Chondrocyte (in vitro differentiated cells): ENCODE measurements at regions not wholly inside any gene's neighbourhood (a gene's known extent, or its start where the extent isn't known, plus 50 kb on each side); places are given as distances from the start of the nearest gene placed in this dataset.

Source experiments
- DNase-seq: peaks from one replicate; pipeline ENCODE4 v3.0.0; 2021; ENCODE audit warnings: mixed read lengths, low spot score
- H3K27ac Mint-ChIP-seq: one replicate; pipeline ENCODE4 v1.8.0; 2021; ENCODE audit warnings: mild to moderate bottlenecking, moderate library complexity, mixed read lengths; ENCODE audit not compliant: unreplicated experiment
- H3K27me3 Mint-ChIP-seq: 2 replicates; pipeline ENCODE4 v1.8.0; 2021; ENCODE audit warnings: low read depth, mixed read lengths
- H3K36me3 Mint-ChIP-seq: 2 replicates; pipeline ENCODE4 v1.8.0; 2021; ENCODE audit warnings: low read depth, mixed read lengths
- H3K4me1 Mint-ChIP-seq: 2 replicates; pipeline ENCODE4 v1.8.0; 2021; ENCODE audit warnings: low read depth, mild to moderate bottlenecking, mixed read lengths
- H3K4me3 Mint-ChIP-seq: one replicate; pipeline ENCODE4 v1.8.0; 2021; ENCODE audit warnings: mild to moderate bottlenecking, moderate library complexity, mixed read lengths; ENCODE audit not compliant: unreplicated experiment
- H3K9me3 Mint-ChIP-seq: 2 replicates; pipeline ENCODE4 v1.8.0; 2021; ENCODE audit warnings: low read depth, mixed read lengths
- TF ChIP-seq, protein P1 (sequence below): fragments of 200-600 bp; sonication (generic); IDR thresholded peaks from 2 replicates; pipeline ENCODE4 v1.5.0; 2021; ENCODE audit warnings: antibody characterized with exemption, mild to moderate bottlenecking, moderate library complexity

DNA sequence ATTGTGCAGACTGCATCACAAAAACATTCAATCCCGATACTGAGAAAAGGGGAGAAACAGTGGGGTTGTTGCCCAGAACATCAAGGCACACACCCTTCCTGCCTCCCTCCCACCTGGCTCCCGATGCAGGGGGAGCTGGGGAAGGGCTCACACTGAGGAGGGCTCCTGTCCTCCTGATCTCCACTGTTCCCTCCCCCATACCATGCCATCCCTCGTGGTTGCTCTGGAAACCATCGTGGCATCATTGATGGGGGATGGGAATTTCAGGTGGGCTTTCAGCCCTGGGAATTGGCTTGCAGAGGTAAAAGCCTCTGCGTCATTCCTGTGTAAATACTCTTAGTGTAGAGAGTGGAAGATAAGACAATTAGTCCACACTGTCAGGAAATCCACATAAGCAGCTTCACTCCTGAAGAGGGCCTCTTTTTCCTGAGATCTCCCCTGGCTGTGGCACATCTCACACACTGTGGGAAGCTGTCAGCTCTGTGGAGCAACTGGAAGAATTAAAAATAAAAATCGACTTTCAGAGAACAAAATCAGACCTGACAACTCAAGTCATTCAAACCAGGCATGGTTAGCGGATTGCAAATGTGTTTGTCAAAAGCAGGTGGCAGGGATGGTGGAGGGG, 176.0 kb downstream of the CHST1 start:
- Mint-ChIP-seq H3K4me1 (no peaks in the 10 kb centered on the region), H3K36me3 (no peaks in the 10 kb centered on the region), H3K27me3 (peaks cover 62% of the 10 kb centered on the region), H3K27ac (no peak overlapping the region), H3K4me3 (no peak overlapping the region), H3K9me3 (peaks cover 13% of the 10 kb centered on the region)
- no peak for DNase-seq
- TF ChIP-seq, protein P1, sequence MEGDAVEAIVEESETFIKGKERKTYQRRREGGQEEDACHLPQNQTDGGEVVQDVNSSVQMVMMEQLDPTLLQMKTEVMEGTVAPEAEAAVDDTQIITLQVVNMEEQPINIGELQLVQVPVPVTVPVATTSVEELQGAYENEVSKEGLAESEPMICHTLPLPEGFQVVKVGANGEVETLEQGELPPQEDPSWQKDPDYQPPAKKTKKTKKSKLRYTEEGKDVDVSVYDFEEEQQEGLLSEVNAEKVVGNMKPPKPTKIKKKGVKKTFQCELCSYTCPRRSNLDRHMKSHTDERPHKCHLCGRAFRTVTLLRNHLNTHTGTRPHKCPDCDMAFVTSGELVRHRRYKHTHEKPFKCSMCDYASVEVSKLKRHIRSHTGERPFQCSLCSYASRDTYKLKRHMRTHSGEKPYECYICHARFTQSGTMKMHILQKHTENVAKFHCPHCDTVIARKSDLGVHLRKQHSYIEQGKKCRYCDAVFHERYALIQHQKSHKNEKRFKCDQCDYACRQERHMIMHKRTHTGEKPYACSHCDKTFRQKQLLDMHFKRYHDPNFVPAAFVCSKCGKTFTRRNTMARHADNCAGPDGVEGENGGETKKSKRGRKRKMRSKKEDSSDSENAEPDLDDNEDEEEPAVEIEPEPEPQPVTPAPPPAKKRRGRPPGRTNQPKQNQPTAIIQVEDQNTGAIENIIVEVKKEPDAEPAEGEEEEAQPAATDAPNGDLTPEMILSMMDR = no peak

DNA sequence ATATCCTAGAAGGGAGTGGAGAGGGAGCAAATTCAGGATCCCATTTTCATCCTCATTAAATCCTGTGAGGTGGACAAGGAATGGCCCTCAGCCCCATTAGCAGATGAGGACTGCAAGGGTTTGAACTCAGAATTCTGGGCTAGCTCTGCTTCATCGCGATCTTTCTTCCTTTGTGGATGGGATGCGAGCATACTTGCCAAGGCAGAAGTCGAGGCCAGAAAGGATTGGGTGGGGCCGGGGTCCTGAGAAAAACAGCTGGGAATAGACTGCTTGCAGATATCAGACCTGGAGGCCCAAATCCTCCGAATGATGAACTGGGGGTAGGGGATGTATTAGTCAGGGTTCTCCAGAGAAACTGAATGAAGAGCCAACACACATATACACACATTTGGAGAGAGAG, 179.0 kb downstream of the CHST1 start:
- no peak overlapping the region for H3K4me3 Mint-ChIP-seq
- H3K4me1 Mint-ChIP-seq = no peaks in the 10 kb centered on the region
- no peaks in the 10 kb centered on the region for H3K9me3 Mint-ChIP-seq
- H3K36me3 Mint-ChIP-seq = no peaks in the 10 kb centered on the region
- peaks cover 54% of the 10 kb centered on the region for H3K27me3 Mint-ChIP-seq
- no peak for DNase-seq
- TF ChIP-seq, protein P1 = no peak
- no peak overlapping the region for H3K27ac Mint-ChIP-seq

- Mint-ChIP-seq H3K27me3 (peaks cover 55% of the 10 kb centered on the region), H3K4me1 (no peaks in the 10 kb centered on the region), H3K27ac (no peak overlapping the region), H3K36me3 (no peaks in the 10 kb centered on the region), H3K9me3 (no peaks in the 10 kb centered on the region), H3K4me3 (no peak overlapping the region)
- DNase-seq = no peak
- TF ChIP-seq, protein P1 = peak; percentile 10
Measured at GRCh38 chr11:45485070-45485707, 180.2 kb downstream of the CHST1 start.

GRCh38 chr11:45484326-45484883, 181.0 kb downstream of the CHST1 start:
- Mint-ChIP-seq H3K4me1 (no peaks in the 10 kb centered on the region), H3K36me3 (no peaks in the 10 kb centered on the region), H3K9me3 (no peaks in the 10 kb centered on the region), H3K27ac (no peak overlapping the region), H3K27me3 (peaks cover 57% of the 10 kb centered on the region), H3K4me3 (no peak overlapping the region)
- TF ChIP-seq, protein P1 = no peak
- no peak for DNase-seq

GRCh38 chr11:45483416-45483815, 182.0 kb downstream of the CHST1 start:
- Mint-ChIP-seq H3K36me3 (no peaks in the 10 kb centered on the region), H3K27me3 (peaks cover 56% of the 10 kb centered on the region)

More at GRCh38 chr11:45483416-45483815, 182.0 kb downstream of the CHST1 start:
- TF ChIP-seq, protein P1 = no peak
- H3K4me3 Mint-ChIP-seq = no peak overlapping the region
- no peaks in the 10 kb centered on the region for H3K4me1 Mint-ChIP-seq
- no peaks in the 10 kb centered on the region for H3K9me3 Mint-ChIP-seq
- H3K27ac Mint-ChIP-seq = no peak overlapping the region
- no peak for DNase-seq
